HL-60 (cell line): ENCODE measurements at regions not wholly inside any gene's neighbourhood (a gene's known extent, or its start where the extent isn't known, plus 50 kb on each side); places are given as distances from the start of the nearest gene placed in this dataset.

ENCODE experiments used
- GABPA ChIP-seq: IDR thresholded peaks from 2 replicates; pipeline ENCODE4 v1.6.1; 2012; ENCODE audit warnings: low read depth
- POLR2AphosphoS5 ChIP-seq: IDR thresholded peaks from 2 replicates; pipeline ENCODE4 v1.6.1; 2012; ENCODE audit warnings: low read depth
- SPI1 ChIP-seq: IDR thresholded peaks from 2 replicates; pipeline ENCODE4 v1.6.1; 2012; ENCODE audit warnings: low read depth, mild to moderate bottlenecking, borderline replicate concordance
- TF ChIP-seq, protein P1 (sequence below): IDR thresholded peaks from one replicate; pipeline ENCODE4 v1.5.1; 2011; ENCODE audit warnings: low read length, control low read depth, inconsistent platforms; ENCODE audit not compliant: insufficient read depth

DNA sequence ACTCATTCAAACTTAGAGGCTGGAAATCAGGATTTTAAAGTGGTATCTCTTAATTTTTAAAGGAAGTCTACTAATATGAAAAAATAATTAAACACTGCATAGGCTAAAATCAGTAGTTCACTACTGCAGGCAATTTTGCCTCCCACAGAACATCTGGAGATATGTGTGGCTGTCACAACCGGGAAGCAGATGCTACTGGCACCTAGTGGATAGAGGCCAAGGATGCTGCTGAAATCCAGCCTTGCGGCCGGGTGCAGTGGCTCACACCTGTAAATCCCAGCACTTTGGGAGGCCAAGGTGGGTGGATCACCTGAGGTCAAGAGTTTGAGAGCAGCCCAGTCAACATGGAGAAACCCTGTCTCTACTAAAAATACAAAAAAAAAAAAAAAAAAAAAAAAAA is 473.9 kb downstream of the XYLT1 start:
- no peak for TF ChIP-seq GABPA
- TF ChIP-seq, protein P1, sequence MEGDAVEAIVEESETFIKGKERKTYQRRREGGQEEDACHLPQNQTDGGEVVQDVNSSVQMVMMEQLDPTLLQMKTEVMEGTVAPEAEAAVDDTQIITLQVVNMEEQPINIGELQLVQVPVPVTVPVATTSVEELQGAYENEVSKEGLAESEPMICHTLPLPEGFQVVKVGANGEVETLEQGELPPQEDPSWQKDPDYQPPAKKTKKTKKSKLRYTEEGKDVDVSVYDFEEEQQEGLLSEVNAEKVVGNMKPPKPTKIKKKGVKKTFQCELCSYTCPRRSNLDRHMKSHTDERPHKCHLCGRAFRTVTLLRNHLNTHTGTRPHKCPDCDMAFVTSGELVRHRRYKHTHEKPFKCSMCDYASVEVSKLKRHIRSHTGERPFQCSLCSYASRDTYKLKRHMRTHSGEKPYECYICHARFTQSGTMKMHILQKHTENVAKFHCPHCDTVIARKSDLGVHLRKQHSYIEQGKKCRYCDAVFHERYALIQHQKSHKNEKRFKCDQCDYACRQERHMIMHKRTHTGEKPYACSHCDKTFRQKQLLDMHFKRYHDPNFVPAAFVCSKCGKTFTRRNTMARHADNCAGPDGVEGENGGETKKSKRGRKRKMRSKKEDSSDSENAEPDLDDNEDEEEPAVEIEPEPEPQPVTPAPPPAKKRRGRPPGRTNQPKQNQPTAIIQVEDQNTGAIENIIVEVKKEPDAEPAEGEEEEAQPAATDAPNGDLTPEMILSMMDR, result no peak
- TF ChIP-seq SPI1, result no peak
- TF ChIP-seq POLR2AphosphoS5, result no peak
